ENCODE measurements at regions not wholly inside any gene's neighbourhood (a gene's known extent, or its start where the extent isn't known, plus 50 kb on each side); places are given as distances from the start of the nearest gene placed in this dataset.

- intact Hi-C loops (cut with micrococcal nuclease), result no loop called here
Measured at GRCh38 chr10:56856569-56856968, 495.5 kb upstream of the ZWINT start.

GRCh38 chr10:56844978-56845529 is 484.0 kb upstream of the ZWINT start:
- Mint-ChIP-seq H3K36me3 (ENCODE audit: low read depth) (no peaks in the 10 kb centered on the region), H3K4me3 (no peak overlapping the region), H3K27me3 (no peaks in the 10 kb centered on the region), H3K9me3 (no peaks in the 10 kb centered on the region), H3K27ac (no peak overlapping the region), H3K4me1 (ENCODE audit: low read depth) (no peaks in the 10 kb centered on the region)
- intact Hi-C loops (cut with micrococcal nuclease), result no loop called here

More at GRCh38 chr10:56856569-56856968, 495.5 kb upstream of the ZWINT start:
- no peak overlapping the region for H3K27ac Mint-ChIP-seq
- no peaks in the 10 kb centered on the region for H3K27me3 Mint-ChIP-seq
- no peaks in the 10 kb centered on the region for H3K9me3 Mint-ChIP-seq
- no peaks in the 10 kb centered on the region for H3K4me1 Mint-ChIP-seq (ENCODE audit: low read depth)
- H3K4me3 Mint-ChIP-seq, result no peak overlapping the region
- H3K36me3 Mint-ChIP-seq (ENCODE audit: low read depth), result no peaks in the 10 kb centered on the region

GRCh38 chr10:56836659-56837058 is 475.6 kb upstream of the ZWINT start:
- Mint-ChIP-seq H3K27ac (no peak overlapping the region), H3K27me3 (no peaks in the 10 kb centered on the region), H3K36me3 (ENCODE audit: low read depth) (no peaks in the 10 kb centered on the region), H3K4me3 (no peak overlapping the region), H3K9me3 (no peaks in the 10 kb centered on the region), H3K4me1 (ENCODE audit: low read depth) (no peaks in the 10 kb centered on the region)
- intact Hi-C loops (cut with micrococcal nuclease), result no loop called here

GRCh38 chr10:56831681-56832080 is 470.6 kb upstream of the ZWINT start:
- Mint-ChIP-seq H3K4me3 (no peak overlapping the region), H3K9me3 (peaks cover 10% of the 10 kb centered on the region), H3K27ac (no peak overlapping the region), H3K27me3 (no peaks in the 10 kb centered on the region), H3K36me3 (ENCODE audit: low read depth) (no peaks in the 10 kb centered on the region), H3K4me1 (ENCODE audit: low read depth) (no peaks in the 10 kb centered on the region)
- intact Hi-C loops (cut with micrococcal nuclease), result no loop called here

- Mint-ChIP-seq H3K9me3 (peaks cover 55% of the 10 kb centered on the region), H3K4me1 (ENCODE audit: low read depth) (no peaks in the 10 kb centered on the region), H3K27me3 (no peaks in the 10 kb centered on the region), H3K36me3 (ENCODE audit: low read depth) (no peaks in the 10 kb centered on the region), H3K27ac (no peak overlapping the region), H3K4me3 (no peak overlapping the region)
- intact Hi-C loops (cut with micrococcal nuclease), result no loop called here
Measured at GRCh38 chr10:56823849-56824248, 462.8 kb upstream of the ZWINT start.

- H3K27ac Mint-ChIP-seq, result no peak overlapping the region
- no peak overlapping the region for H3K4me3 Mint-ChIP-seq
- no peaks in the 10 kb centered on the region for H3K27me3 Mint-ChIP-seq
- H3K9me3 Mint-ChIP-seq, result peaks cover 8% of the 10 kb centered on the region
- H3K4me1 Mint-ChIP-seq (ENCODE audit: low read depth), result no peaks in the 10 kb centered on the region
- intact Hi-C loops (cut with micrococcal nuclease), result no loop called here
- no peaks in the 10 kb centered on the region for H3K36me3 Mint-ChIP-seq (ENCODE audit: low read depth)
Measured at GRCh38 chr10:56805022-56805421, 444.0 kb upstream of the ZWINT start.

- Mint-ChIP-seq H3K27ac (no peak overlapping the region), H3K27me3 (no peaks in the 10 kb centered on the region), H3K4me1 (ENCODE audit: low read depth) (no peaks in the 10 kb centered on the region), H3K9me3 (no peaks in the 10 kb centered on the region), H3K36me3 (ENCODE audit: low read depth) (no peaks in the 10 kb centered on the region), H3K4me3 (no peak overlapping the region)
- intact Hi-C loops (cut with micrococcal nuclease), result no loop called here
Measured at GRCh38 chr10:56785292-56785691, 424.2 kb upstream of the ZWINT start.

- Mint-ChIP-seq H3K27me3 (no peaks in the 10 kb centered on the region), H3K36me3 (ENCODE audit: low read depth) (no peaks in the 10 kb centered on the region), H3K4me1 (ENCODE audit: low read depth) (no peaks in the 10 kb centered on the region), H3K27ac (no peak overlapping the region), H3K9me3 (peaks cover 10% of the 10 kb centered on the region), H3K4me3 (no peak overlapping the region)
- intact Hi-C loops (cut with micrococcal nuclease), result no loop called here
Measured at GRCh38 chr10:56782503-56782902, 421.4 kb upstream of the ZWINT start.

GRCh38 chr10:56771343-56771742 is 410.3 kb upstream of the ZWINT start:
- no peaks in the 10 kb centered on the region for H3K36me3 Mint-ChIP-seq (ENCODE audit: low read depth)
- H3K4me3 Mint-ChIP-seq, result no peak overlapping the region
- H3K27me3 Mint-ChIP-seq, result no peaks in the 10 kb centered on the region
- intact Hi-C loops (cut with micrococcal nuclease), result no loop called here
- no peaks in the 10 kb centered on the region for H3K4me1 Mint-ChIP-seq (ENCODE audit: low read depth)
- H3K9me3 Mint-ChIP-seq, result peaks cover 35% of the 10 kb centered on the region
- H3K27ac Mint-ChIP-seq, result no peak overlapping the region

GRCh38 chr10:56763090-56763489 is 402.0 kb upstream of the ZWINT start:
- intact Hi-C loops (cut with micrococcal nuclease), result no loop called here
- no peaks in the 10 kb centered on the region for H3K36me3 Mint-ChIP-seq (ENCODE audit: low read depth)
- H3K27me3 Mint-ChIP-seq, result no peaks in the 10 kb centered on the region
- H3K27ac Mint-ChIP-seq, result no peak overlapping the region
- H3K4me3 Mint-ChIP-seq, result no peak overlapping the region
- H3K4me1 Mint-ChIP-seq (ENCODE audit: low read depth), result no peaks in the 10 kb centered on the region
- H3K9me3 Mint-ChIP-seq, result peaks cover 27% of the 10 kb centered on the region

- Mint-ChIP-seq H3K36me3 (ENCODE audit: low read depth) (no peaks in the 10 kb centered on the region), H3K9me3 (peaks cover 9% of the 10 kb centered on the region), H3K27me3 (no peaks in the 10 kb centered on the region), H3K4me1 (ENCODE audit: low read depth) (no peaks in the 10 kb centered on the region), H3K4me3 (no peak overlapping the region), H3K27ac (no peak overlapping the region)
- intact Hi-C loops (cut with micrococcal nuclease), result no loop called here
Measured at GRCh38 chr10:56745490-56745889, 384.4 kb upstream of the ZWINT start.

GRCh38 chr10:56728349-56728748 is 367.3 kb upstream of the ZWINT start:
- intact Hi-C loops (cut with micrococcal nuclease), result no loop called here
- no peaks in the 10 kb centered on the region for H3K36me3 Mint-ChIP-seq (ENCODE audit: low read depth)
- peaks cover 14% of the 10 kb centered on the region for H3K9me3 Mint-ChIP-seq
- no peak overlapping the region for H3K4me3 Mint-ChIP-seq
- H3K4me1 Mint-ChIP-seq (ENCODE audit: low read depth), result no peaks in the 10 kb centered on the region
- H3K27ac Mint-ChIP-seq, result no peak overlapping the region
- H3K27me3 Mint-ChIP-seq, result no peaks in the 10 kb centered on the region

GRCh38 chr10:56722912-56723311 is 361.9 kb upstream of the ZWINT start:
- Mint-ChIP-seq H3K4me1 (ENCODE audit: low read depth) (no peaks in the 10 kb centered on the region), H3K27me3 (no peaks in the 10 kb centered on the region), H3K36me3 (ENCODE audit: low read depth) (no peaks in the 10 kb centered on the region), H3K4me3 (no peak overlapping the region), H3K27ac (no peak overlapping the region), H3K9me3 (no peaks in the 10 kb centered on the region)
- intact Hi-C loops (cut with micrococcal nuclease), result no loop called here

GRCh38 chr10:56715262-56715661 is 354.2 kb upstream of the ZWINT start:
- Mint-ChIP-seq H3K4me1 (ENCODE audit: low read depth) (no peaks in the 10 kb centered on the region), H3K9me3 (no peaks in the 10 kb centered on the region), H3K27ac (no peak overlapping the region), H3K27me3 (no peaks in the 10 kb centered on the region), H3K4me3 (no peak overlapping the region), H3K36me3 (ENCODE audit: low read depth) (no peaks in the 10 kb centered on the region)
- intact Hi-C loops (cut with micrococcal nuclease), result no loop called here

- Mint-ChIP-seq H3K4me1 (ENCODE audit: low read depth) (no peaks in the 10 kb centered on the region), H3K36me3 (ENCODE audit: low read depth) (no peaks in the 10 kb centered on the region), H3K27me3 (no peaks in the 10 kb centered on the region), H3K27ac (no peak overlapping the region), H3K9me3 (no peaks in the 10 kb centered on the region), H3K4me3 (no peak overlapping the region)
- intact Hi-C loops (cut with micrococcal nuclease), result no loop called here
Measured at GRCh38 chr10:56698506-56698905, 337.4 kb upstream of the ZWINT start.

All from dendritic cell treated with granulocyte-macrophage colony-stimulating factor and Interleukin-4, amounts not matched to agents 40 ng/mL and 50 ng/mL, for 4 days (primary cell).